AG10803 (cell line): ENCODE measurements at regions not wholly inside any gene's neighbourhood (a gene's known extent, or its start where the extent isn't known, plus 50 kb on each side); places are given as distances from the start of the nearest gene placed in this dataset.
A peak's percentile ranks its signal among the peaks of the same experiment; 100 is the strongest.

Source experiments
- DNase-seq: peaks from one replicate; pipeline ENCODE4 v3.0.0; 2010; ENCODE audit warnings: low read depth
- H3K4me3 ChIP-seq: 2 replicates; pipeline ENCODE4 v1.5.1; 2011; ENCODE audit warnings: mild to moderate bottlenecking, low read length, control low read depth
- TF ChIP-seq, protein P1 (sequence below): conservative IDR thresholded peaks from 2 replicates; pipeline ENCODE4 v1.5.1; 2011; ENCODE audit warnings: mild to moderate bottlenecking, low read length, control low read depth, inconsistent platforms

DNA sequence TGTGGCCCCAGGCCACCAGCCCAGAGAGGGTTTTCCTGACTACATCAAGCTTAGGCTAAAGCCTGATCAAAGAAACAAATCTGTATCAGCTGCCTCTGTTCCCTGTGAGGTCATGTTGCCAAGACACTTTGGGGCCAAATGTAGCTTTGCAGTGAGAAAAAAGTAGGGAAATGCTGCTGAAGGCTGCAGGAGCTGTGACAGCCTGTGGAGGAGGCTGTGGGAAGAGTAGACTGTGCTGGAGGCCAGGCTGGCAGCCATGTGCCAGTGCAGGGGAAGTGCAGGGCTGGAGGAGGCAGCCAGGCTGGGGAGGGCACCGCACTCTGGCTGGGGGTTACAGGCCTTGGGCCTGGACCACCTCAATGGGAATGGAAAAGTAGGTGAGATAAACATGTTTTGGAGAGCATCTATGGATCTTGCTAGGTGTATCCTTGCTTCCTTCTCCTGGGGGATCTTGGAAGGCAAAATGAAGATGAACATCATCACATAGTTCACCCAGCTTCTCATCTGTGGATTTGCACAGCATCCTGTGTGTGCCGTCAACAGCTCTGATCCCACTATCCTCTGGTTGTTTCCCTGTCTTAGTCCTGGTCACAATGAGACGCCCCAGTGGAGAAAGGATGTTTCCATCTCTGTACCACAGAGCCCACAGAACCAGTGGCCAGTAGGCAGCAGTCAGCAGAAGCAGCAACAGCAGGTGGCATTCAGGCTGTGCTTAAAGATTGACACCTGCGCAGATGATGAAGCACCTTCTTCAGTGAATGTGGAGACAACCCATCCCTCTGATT, 103.8 kb upstream of the COPS8 start:
- TF ChIP-seq, protein P1, sequence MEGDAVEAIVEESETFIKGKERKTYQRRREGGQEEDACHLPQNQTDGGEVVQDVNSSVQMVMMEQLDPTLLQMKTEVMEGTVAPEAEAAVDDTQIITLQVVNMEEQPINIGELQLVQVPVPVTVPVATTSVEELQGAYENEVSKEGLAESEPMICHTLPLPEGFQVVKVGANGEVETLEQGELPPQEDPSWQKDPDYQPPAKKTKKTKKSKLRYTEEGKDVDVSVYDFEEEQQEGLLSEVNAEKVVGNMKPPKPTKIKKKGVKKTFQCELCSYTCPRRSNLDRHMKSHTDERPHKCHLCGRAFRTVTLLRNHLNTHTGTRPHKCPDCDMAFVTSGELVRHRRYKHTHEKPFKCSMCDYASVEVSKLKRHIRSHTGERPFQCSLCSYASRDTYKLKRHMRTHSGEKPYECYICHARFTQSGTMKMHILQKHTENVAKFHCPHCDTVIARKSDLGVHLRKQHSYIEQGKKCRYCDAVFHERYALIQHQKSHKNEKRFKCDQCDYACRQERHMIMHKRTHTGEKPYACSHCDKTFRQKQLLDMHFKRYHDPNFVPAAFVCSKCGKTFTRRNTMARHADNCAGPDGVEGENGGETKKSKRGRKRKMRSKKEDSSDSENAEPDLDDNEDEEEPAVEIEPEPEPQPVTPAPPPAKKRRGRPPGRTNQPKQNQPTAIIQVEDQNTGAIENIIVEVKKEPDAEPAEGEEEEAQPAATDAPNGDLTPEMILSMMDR = no peak
- DNase-seq = no peak

DNA sequence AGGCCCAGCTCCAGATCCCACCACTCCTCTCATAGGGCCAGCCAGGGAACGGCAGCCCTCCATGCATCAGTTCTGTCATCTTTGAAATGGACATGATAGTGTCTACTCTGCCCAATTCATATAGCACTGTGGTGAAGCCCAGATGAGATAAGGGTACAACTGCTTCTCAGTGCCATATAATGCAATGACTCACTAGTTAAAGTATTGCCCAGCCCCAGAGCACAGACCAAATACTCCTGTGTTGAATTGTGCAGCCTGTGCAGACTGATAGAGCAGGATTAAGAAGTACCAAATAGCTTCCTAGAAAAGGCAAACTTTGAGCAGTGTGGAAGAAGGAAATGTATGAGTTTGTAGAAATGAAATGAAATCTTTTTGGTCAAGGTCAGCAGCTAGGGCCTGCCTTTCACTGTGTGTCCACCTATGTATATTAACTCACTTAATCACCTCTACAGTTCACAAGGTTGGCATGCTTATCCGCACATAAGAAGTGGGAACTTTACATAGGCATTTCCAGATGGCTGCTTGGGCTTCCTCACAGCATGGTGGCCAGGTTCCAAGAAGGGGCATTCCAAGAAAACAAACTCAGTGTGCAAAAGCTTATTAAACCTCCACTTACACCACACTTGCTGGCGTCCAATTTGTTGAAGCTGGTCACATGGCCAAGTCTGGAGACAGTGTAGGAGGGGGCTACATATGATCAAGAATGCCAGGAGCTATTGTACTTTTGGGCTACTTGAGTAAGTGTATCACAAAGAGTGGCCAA, 102.8 kb upstream of the COPS8 start:
- no peak overlapping the region for H3K4me3 ChIP-seq
- TF ChIP-seq, protein P1 = no peak
- no peak for DNase-seq

More for the DNA sequence above, 103.8 kb upstream of the COPS8 start:
- H3K4me3 ChIP-seq = no peak overlapping the region

DNA sequence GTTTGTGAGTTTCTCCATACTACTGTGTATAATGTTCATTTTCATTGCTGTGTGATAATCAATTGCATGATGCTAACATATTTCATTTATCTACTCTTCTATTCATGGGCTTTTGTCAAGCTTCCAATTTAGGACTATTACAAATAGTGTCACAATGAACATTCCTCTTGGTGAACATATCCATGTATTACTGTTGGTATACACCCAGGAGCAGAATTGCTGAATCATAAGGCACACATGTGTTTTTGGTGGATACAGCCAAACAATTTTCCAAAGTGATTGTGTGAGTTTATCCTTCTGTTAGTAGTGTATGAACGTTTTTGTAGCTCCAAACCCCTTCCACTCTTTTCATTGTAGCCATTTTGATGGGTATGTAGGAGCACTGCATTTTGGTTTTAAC, 101.6 kb upstream of the COPS8 start:
- no peak overlapping the region for H3K4me3 ChIP-seq
- TF ChIP-seq, protein P1 = no peak
- peak; percentile 80 for DNase-seq

DNA sequence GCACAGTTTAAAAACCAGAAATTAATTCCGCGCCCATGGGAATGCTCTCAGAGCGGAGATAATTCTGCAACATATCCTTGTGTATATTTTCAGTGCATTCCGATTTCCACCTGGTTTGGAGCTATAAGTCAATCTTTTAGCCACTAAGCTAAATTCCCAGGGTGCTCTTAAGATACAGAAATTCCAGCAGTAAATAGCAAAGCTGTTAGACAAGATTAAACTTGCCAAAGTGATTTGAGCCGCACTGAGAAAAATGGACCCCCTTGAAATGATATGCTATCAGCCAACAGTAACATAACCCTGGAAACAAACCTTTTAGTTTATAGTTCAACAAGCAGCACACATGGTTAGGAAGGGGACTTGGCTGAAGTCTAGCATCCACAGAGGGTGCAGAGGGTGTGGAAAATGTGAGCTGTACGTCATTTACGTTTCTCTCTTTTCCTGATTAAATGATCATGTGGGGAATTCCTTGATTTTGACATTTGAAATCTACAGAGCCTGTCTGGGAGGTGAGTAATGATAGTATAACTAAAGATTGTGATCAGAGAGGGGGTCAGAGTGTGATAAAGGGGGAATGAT, 99.8 kb upstream of the COPS8 start:
- no peak for DNase-seq
- TF ChIP-seq, protein P1 = no peak
- no peak overlapping the region for H3K4me3 ChIP-seq

DNA sequence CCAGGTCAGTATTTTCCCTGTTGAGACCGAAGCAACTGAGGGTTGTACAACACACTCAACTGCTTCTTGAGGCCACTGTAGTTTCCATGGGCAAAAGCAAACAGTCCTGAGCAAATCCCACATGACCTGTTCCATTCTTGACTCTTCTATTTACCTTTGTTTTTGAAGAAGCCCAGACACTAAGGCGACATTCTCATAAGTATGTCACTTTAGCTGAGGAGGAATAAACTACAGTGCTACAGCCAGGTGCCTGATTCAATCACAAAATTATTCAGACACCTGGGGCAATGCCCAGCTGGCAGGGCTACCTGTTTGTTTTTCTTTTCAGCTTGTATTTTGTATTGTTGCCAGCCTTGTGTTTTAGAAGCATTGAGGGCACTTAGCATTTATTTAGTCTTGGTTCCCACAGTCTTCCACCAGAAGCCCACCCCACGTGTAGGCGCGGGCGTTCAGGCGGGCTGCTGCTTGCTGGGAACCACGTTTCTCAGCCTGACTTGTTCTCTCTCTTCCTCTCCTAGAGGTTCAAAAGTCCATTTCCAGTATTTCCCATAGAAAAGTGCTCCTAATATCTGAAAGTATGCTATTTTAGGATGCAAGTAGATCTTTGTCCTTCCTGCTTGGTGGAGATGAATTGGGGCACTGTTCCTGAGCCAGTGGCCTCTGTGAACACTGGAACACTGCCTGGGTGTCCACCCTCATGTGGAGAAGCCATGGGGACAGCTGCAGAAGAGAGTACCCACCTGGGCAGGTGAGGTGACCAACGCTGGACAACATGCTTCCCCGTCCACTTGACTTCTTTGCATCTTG, 99.0 kb upstream of the COPS8 start:
- no peak overlapping the region for H3K4me3 ChIP-seq
- TF ChIP-seq, protein P1 = no peak
- no peak for DNase-seq

DNA sequence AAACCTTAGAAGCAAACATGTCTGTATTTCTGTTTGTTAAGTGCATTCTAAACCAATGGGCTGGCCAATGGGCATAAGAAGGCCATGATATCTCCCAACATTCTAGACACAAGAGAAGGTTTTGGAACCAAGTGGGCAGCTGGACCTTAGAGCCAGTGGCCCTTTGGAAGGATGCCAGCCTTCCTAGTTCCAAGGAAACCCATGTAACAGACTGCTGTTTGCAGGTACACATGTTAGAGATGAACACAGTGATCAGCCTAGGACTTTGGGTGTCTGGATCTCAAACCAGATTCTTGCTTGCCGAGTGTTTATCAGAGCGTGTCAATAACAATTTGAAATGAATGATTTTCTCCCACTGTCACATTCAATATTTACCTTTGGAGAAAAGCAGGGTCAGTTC, 97.5 kb upstream of the COPS8 start:
- no peak for DNase-seq
- H3K4me3 ChIP-seq = no peak overlapping the region
- TF ChIP-seq, protein P1 = no peak
